GM12864 (cell line): ENCODE measurements at regions not wholly inside any gene's neighbourhood (a gene's known extent, or its start where the extent isn't known, plus 50 kb on each side); places are given as distances from the start of the nearest gene placed in this dataset.
"Not testable (repeated sequence)": the region's sequence is repeated elsewhere in the genome, so short reads cannot be mapped to it uniquely, and the experiment has no call there.

Experiments
- DNase-seq: peaks from one replicate; pipeline ENCODE4 v3.0.0-alpha.2; 2011; ENCODE audit warnings: low read depth
- H3K4me3 ChIP-seq: 2 replicates; pipeline ENCODE4 v1.5.1; 2011; ENCODE audit warnings: mild to moderate bottlenecking, low read depth, low read length, control low read depth
- CTCF ChIP-seq: IDR thresholded peaks from 2 replicates; pipeline ENCODE4 v1.5.1; 2011; ENCODE audit warnings: low read depth, mild to moderate bottlenecking, moderate library complexity, low read length, control low read depth, inconsistent platforms; ENCODE audit errors: missing control alignments

GRCh38 chr10:124193309-124193696, 99.9 kb upstream of the CHST15 start:
- H3K4me3 ChIP-seq, result no peak overlapping the region
- no peak for DNase-seq
- no peak for TF ChIP-seq CTCF

- DNase-seq, H3K4me3 ChIP-seq: not testable (repeated sequence)
- TF ChIP-seq CTCF, result peak; percentile 47
Measured at GRCh38 chr10:124192664-124193308, 99.4 kb upstream of the CHST15 start.

- H3K4me3 ChIP-seq, DNase-seq: not testable (repeated sequence)
Measured at GRCh38 chr10:124190476-124190875, 97.1 kb upstream of the CHST15 start.

- no peak for DNase-seq
- no peak overlapping the region for H3K4me3 ChIP-seq
- no peak for TF ChIP-seq CTCF
Measured at GRCh38 chr10:124186956-124187355, 93.6 kb upstream of the CHST15 start.

GRCh38 chr10:124185084-124185483, 91.7 kb upstream of the CHST15 start:
- no peak overlapping the region for H3K4me3 ChIP-seq
- DNase-seq, result no peak
- TF ChIP-seq CTCF, result no peak

GRCh38 chr10:124184208-124184830, 90.9 kb upstream of the CHST15 start:
- DNase-seq, result no peak
- no peak for TF ChIP-seq CTCF
- no peak overlapping the region for H3K4me3 ChIP-seq

GRCh38 chr10:124183617-124184016, 90.2 kb upstream of the CHST15 start:
- no peak overlapping the region for H3K4me3 ChIP-seq
- DNase-seq, result no peak
- no peak for TF ChIP-seq CTCF
